ENCODE measurements at regions not wholly inside any gene's neighbourhood (a gene's known extent, or its start where the extent isn't known, plus 50 kb on each side); places are given as distances from the start of the nearest gene placed in this dataset.
"Not testable (repeated sequence)": the region's sequence is repeated elsewhere in the genome, so short reads cannot be mapped to it uniquely, and the experiment has no call there.

DNA sequence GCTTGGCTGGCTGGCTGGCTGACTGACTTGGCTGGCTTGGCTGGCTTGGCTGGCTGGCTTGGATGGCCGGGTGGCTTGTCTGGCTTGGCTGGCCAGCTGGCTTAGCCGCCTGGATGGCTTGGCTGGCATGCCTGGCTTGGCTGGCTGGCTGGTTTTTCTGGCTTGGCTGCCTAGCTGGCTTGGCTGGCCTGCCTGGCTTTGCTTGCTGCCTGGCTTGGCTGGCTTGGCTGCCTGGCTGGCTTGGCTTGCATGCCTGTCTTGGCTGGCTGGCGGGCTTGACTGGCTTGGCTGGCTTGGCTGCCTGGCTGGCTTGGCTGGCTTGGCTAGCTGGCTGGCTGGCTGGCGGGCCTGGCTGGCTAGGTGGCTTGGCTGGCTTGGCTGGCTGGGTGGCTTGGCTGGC, 2830.5 kb downstream of the RPIA start:
- H3K27me3 Mint-ChIP-seq; CTCF ChIA-PET; H3K4me3 ChIP-seq (ENCODE audit: control insufficient read depth in 1 of 2, extremely low read depth in 1 of 2, low read length in 1 of 2); H3K4me1 ChIP-seq (ENCODE audit: control insufficient read depth in 1 of 2, extremely low read depth in 1 of 2, insufficient read depth in 2 of 2, low read length in 2 of 2); H3K4me3 Mint-ChIP-seq; DNase-seq; H3K27ac ChIP-seq (ENCODE audit: low read length); H3K27ac Mint-ChIP-seq; H3K36me3 Mint-ChIP-seq; POLR2A ChIA-PET; H3K27me3 ChIP-seq (replicated peaks in 1 of 2; ENCODE audit: control insufficient read depth in 2 of 2, extremely low read depth in 1 of 2, insufficient read depth in 2 of 2, low read length in 1 of 2); ATAC-seq (replicated peaks in 1 of 4); H3K9me3 ChIP-seq; H3K4me1 Mint-ChIP-seq; H3K9me3 Mint-ChIP-seq; H3K36me3 ChIP-seq (ENCODE audit: control insufficient read depth in 2 of 2, extremely low read depth in 1 of 2, insufficient read depth in 1 of 2, low read length in 1 of 2): not testable (repeated sequence)
- WGBS (ENCODE audit: insufficient coverage), result no CpG with 5 or more reads among the region's 4 CpGs

DNA sequence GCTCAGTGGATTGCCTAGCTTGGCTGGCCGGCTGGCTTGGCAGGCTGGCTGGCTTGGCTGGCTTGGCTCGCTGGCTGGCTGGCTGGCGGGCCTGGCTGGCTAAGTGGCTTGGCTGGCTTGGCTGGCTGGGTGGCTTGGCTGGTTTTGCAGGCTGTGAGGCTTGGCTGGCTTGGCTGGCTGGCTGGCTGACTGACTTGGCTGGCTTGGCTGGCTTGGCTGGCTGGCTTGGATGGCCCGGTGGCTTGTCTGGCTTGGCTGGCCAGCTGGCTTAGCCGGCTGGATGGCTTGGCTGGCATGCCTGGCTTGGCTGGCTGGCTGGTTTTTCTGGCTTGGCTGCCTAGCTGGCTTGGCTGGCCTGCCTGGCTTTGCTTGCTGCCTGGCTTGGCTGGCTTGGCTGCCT, 2831.4 kb downstream of the RPIA start:
- CTCF ChIA-PET, result not testable (repeated sequence)

DNA sequence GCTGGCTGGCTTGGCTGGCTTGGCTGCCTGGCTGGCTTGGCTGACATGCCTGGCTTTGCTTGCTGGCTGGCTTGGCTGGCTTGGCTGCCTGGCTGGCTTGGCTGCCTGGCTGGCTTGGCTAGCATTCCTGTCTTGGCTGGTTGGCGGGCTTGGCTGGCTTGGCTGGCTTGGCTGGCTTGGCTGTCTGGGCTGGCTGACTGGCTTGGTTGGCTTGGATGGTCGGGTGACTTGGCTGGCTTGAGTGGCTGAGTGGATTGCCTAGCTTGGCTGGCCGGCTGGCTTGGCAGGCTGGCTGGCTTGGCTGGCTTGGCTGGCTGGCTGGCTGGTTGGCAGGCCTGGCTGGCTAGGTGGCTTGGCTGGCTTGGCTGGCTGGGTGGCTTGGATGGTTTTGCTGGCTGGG, 2832.3 kb downstream of the RPIA start:
- H3K27me3 Mint-ChIP-seq; H3K4me1 ChIP-seq (ENCODE audit: control insufficient read depth in 1 of 2, extremely low read depth in 1 of 2, insufficient read depth in 2 of 2, low read length in 2 of 2); H3K27ac Mint-ChIP-seq; H3K9me3 Mint-ChIP-seq; H3K36me3 Mint-ChIP-seq; DNase-seq; CTCF ChIA-PET; H3K4me3 Mint-ChIP-seq; H3K4me3 ChIP-seq (ENCODE audit: control insufficient read depth in 1 of 2, extremely low read depth in 1 of 2, low read length in 1 of 2); H3K9me3 ChIP-seq; POLR2A ChIA-PET; H3K4me1 Mint-ChIP-seq; H3K27ac ChIP-seq (ENCODE audit: low read length); H3K36me3 ChIP-seq (ENCODE audit: control insufficient read depth in 2 of 2, extremely low read depth in 1 of 2, insufficient read depth in 1 of 2, low read length in 1 of 2); H3K27me3 ChIP-seq (replicated peaks in 1 of 2; ENCODE audit: control insufficient read depth in 2 of 2, extremely low read depth in 1 of 2, insufficient read depth in 2 of 2, low read length in 1 of 2); ATAC-seq (replicated peaks in 1 of 4): not testable (repeated sequence)
- WGBS (ENCODE audit: insufficient coverage), result no CpG with 5 or more reads among the region's 3 CpGs

More for the DNA sequence above, 2831.4 kb downstream of the RPIA start:
- H3K27me3 ChIP-seq (replicated peaks in 1 of 2; ENCODE audit: control insufficient read depth in 2 of 2, extremely low read depth in 1 of 2, insufficient read depth in 2 of 2, low read length in 1 of 2); H3K27me3 Mint-ChIP-seq; DNase-seq; H3K4me3 ChIP-seq (ENCODE audit: control insufficient read depth in 1 of 2, extremely low read depth in 1 of 2, low read length in 1 of 2); H3K9me3 ChIP-seq; H3K36me3 Mint-ChIP-seq; H3K4me3 Mint-ChIP-seq; H3K36me3 ChIP-seq (ENCODE audit: control insufficient read depth in 2 of 2, extremely low read depth in 1 of 2, insufficient read depth in 1 of 2, low read length in 1 of 2); H3K27ac Mint-ChIP-seq; POLR2A ChIA-PET; ATAC-seq (replicated peaks in 1 of 4); H3K4me1 ChIP-seq (ENCODE audit: control insufficient read depth in 1 of 2, extremely low read depth in 1 of 2, insufficient read depth in 2 of 2, low read length in 2 of 2); H3K27ac ChIP-seq (ENCODE audit: low read length); H3K9me3 Mint-ChIP-seq; H3K4me1 Mint-ChIP-seq: not testable (repeated sequence)
- no CpG with 5 or more reads among the region's 5 CpGs for WGBS (ENCODE audit: insufficient coverage)

DNA sequence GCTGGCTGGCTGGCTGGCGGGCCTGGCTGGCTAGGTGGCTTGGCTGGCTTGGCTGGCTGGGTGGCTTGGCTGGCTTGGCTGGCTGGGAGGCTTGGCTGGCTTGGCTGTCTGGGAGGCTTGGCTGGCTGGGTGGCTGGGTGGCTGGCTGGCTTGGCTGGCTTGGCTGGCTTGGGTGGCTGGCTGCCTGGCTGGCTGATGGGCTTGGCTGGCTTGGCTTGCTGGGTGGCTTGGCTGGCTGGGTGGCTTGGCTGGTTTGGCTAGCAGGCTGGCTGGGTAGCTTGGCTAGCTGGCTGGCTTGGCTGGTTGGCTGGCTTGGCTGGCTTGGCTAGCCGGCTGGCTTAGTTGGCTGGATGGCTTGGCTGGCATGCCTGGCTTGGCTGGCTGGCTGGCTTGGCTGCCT, 2834.1 kb downstream of the RPIA start:
- no CpG with 5 or more reads among the region's 2 CpGs for WGBS (ENCODE audit: insufficient coverage)
- not testable (repeated sequence) for DNase-seq

DNA sequence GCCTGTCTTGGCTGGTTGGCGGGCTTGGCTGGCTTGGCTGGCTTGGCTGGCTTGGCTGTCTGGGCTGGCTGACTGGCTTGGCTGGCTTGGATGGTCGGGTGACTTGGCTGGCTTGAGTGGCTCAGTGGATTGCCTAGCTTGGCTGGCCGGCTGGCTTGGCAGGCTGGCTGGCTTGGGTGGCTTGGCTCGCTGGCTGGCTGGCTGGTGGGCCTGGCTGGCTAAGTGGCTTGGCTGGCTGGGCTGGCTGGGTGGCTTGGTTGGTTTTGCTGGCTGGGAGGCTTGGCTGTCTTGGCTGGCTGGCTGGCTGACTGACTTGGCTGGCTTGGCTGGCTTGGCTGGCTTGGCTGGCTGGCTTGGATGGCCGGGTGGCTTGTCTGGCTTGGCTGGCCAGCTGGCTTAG, 2834.6 kb downstream of the RPIA start:
- H3K27ac Mint-ChIP-seq; H3K27me3 Mint-ChIP-seq; H3K4me1 ChIP-seq (ENCODE audit: control insufficient read depth in 1 of 2, extremely low read depth in 1 of 2, insufficient read depth in 2 of 2, low read length in 2 of 2); H3K9me3 ChIP-seq; H3K36me3 Mint-ChIP-seq; H3K27me3 ChIP-seq (replicated peaks in 1 of 2; ENCODE audit: control insufficient read depth in 2 of 2, extremely low read depth in 1 of 2, insufficient read depth in 2 of 2, low read length in 1 of 2); CTCF ChIA-PET; H3K27ac ChIP-seq (ENCODE audit: low read length); H3K4me1 Mint-ChIP-seq; H3K4me3 ChIP-seq (ENCODE audit: control insufficient read depth in 1 of 2, extremely low read depth in 1 of 2, low read length in 1 of 2); H3K4me3 Mint-ChIP-seq; H3K36me3 ChIP-seq (ENCODE audit: control insufficient read depth in 2 of 2, extremely low read depth in 1 of 2, insufficient read depth in 1 of 2, low read length in 1 of 2); ATAC-seq (replicated peaks in 1 of 4); DNase-seq; H3K9me3 Mint-ChIP-seq; POLR2A ChIA-PET: not testable (repeated sequence)
- WGBS (ENCODE audit: insufficient coverage), result no CpG with 5 or more reads among the region's 5 CpGs

More for the DNA sequence above, 2834.1 kb downstream of the RPIA start:
- H3K27me3 Mint-ChIP-seq; H3K36me3 ChIP-seq (ENCODE audit: control insufficient read depth in 2 of 2, extremely low read depth in 1 of 2, insufficient read depth in 1 of 2, low read length in 1 of 2); H3K4me1 ChIP-seq (ENCODE audit: control insufficient read depth in 1 of 2, extremely low read depth in 1 of 2, insufficient read depth in 2 of 2, low read length in 2 of 2); H3K9me3 ChIP-seq; H3K4me3 Mint-ChIP-seq; POLR2A ChIA-PET; H3K4me3 ChIP-seq (ENCODE audit: control insufficient read depth in 1 of 2, extremely low read depth in 1 of 2, low read length in 1 of 2); ATAC-seq (replicated peaks in 1 of 4); H3K36me3 Mint-ChIP-seq; H3K27ac ChIP-seq (ENCODE audit: low read length); H3K27me3 ChIP-seq (replicated peaks in 1 of 2; ENCODE audit: control insufficient read depth in 2 of 2, extremely low read depth in 1 of 2, insufficient read depth in 2 of 2, low read length in 1 of 2); H3K4me1 Mint-ChIP-seq; H3K9me3 Mint-ChIP-seq; H3K27ac Mint-ChIP-seq; CTCF ChIA-PET: not testable (repeated sequence)

DNA sequence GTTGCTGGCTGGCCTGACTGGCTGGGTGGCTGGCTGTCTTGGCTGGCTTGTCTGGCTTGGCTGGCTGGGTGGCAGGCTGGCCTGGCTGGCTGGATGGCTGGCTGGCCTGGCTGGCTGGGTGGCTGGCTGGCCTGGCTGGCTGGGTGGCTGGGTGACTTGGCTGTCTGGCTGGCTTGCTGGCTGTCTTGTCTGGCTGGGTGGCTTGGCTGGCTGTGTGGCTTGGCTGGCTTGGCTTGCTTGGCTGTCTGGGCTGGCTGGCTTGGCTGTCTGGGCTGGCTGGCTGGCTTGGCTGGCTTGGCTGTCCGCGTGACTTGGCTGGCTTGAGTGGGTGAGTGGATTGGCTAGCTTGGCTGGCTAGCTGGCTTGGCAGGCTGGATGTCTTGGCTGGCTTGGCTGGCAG, 2835.6 kb downstream of the RPIA start:
- POLR2A ChIA-PET; H3K4me3 Mint-ChIP-seq; H3K4me1 ChIP-seq (ENCODE audit: control insufficient read depth in 1 of 2, extremely low read depth in 1 of 2, insufficient read depth in 2 of 2, low read length in 2 of 2); DNase-seq; H3K9me3 Mint-ChIP-seq; H3K9me3 ChIP-seq; H3K27me3 Mint-ChIP-seq; H3K4me3 ChIP-seq (ENCODE audit: control insufficient read depth in 1 of 2, extremely low read depth in 1 of 2, low read length in 1 of 2); H3K27ac ChIP-seq (ENCODE audit: low read length); H3K36me3 Mint-ChIP-seq; H3K27me3 ChIP-seq (replicated peaks in 1 of 2; ENCODE audit: control insufficient read depth in 2 of 2, extremely low read depth in 1 of 2, insufficient read depth in 2 of 2, low read length in 1 of 2); H3K27ac Mint-ChIP-seq; ATAC-seq (replicated peaks in 1 of 4); H3K36me3 ChIP-seq (ENCODE audit: control insufficient read depth in 2 of 2, extremely low read depth in 1 of 2, insufficient read depth in 1 of 2, low read length in 1 of 2); H3K4me1 Mint-ChIP-seq; CTCF ChIA-PET: not testable (repeated sequence)
- 100% methylated on average over 1 of the region's 2 CpGs for WGBS (ENCODE audit: insufficient coverage)

DNA sequence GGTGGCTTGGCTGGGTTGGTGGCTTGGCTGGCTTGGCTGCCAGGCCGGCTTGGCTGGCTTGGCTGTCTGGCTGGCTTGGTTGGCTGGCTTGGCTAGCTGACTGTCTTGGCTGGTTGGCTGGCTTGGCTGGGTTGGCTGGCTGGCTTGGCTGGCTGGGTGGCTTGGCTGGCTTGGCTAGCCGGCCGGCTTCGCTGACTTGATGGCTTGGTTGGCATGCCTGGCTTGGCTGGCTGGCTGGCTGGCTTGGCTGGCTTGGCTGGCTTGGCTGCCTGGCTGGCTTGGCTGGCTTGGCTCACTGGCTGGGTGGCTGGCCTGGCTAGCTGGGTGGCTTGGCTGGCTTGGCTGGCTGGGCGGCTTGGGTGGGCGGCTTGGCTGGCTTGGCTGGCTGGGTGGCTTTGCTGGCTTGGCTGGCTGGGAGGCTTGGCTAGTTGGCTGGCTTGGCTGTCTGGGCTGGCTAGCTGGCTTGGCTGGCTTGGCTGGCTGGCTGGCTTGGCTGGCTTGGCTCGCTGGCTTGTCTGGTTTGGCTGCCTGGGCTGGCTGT, 2836.1 kb downstream of the RPIA start:
- POLR2A ChIA-PET; H3K27me3 Mint-ChIP-seq; H3K27me3 ChIP-seq (replicated peaks in 1 of 2; ENCODE audit: control insufficient read depth in 2 of 2, extremely low read depth in 1 of 2, insufficient read depth in 2 of 2, low read length in 1 of 2); H3K4me3 Mint-ChIP-seq; H3K4me3 ChIP-seq (ENCODE audit: control insufficient read depth in 1 of 2, extremely low read depth in 1 of 2, low read length in 1 of 2); H3K36me3 ChIP-seq (ENCODE audit: control insufficient read depth in 2 of 2, extremely low read depth in 1 of 2, insufficient read depth in 1 of 2, low read length in 1 of 2); H3K4me1 Mint-ChIP-seq; H3K27ac ChIP-seq (ENCODE audit: low read length); H3K9me3 ChIP-seq; H3K27ac Mint-ChIP-seq; H3K9me3 Mint-ChIP-seq; CTCF ChIA-PET; DNase-seq; ATAC-seq (replicated peaks in 1 of 4); H3K36me3 Mint-ChIP-seq; H3K4me1 ChIP-seq (ENCODE audit: control insufficient read depth in 1 of 2, extremely low read depth in 1 of 2, insufficient read depth in 2 of 2, low read length in 2 of 2): not testable (repeated sequence)
- WGBS (ENCODE audit: insufficient coverage), result 91% methylated on average over 7 of the region's 7 CpGs

All from T-cell (primary cell).